Left lung (tissue), 4 donors: ENCODE measurements at regions not wholly inside any gene's neighbourhood (a gene's known extent, or its start where the extent isn't known, plus 50 kb on each side); places are given as distances from the start of the nearest gene placed in this dataset.

Source experiments
- ATAC-seq: fragments of 200-7000 bp; cut with Tn5 transposase; one replicate; pipeline ENCODE4 v1.9.1; 2020; ENCODE audit warnings: moderate library complexity
- DNase-seq, 4 donors: peaks; one replicate each; pipeline ENCODE4 v3.0.0-alpha.2; 2013 to 2020
- H3K27ac ChIP-seq, 2 donors: fragments of 200-600 bp; sonication (generic) in 1 of 2; one replicate each; pipeline versions ENCODE4 v1.5.0 to v1.8.0; 2020 to 2021
- H3K27me3 ChIP-seq, 2 donors: fragments of 200-600 bp; sonication (generic) in 1 of 2; one replicate each; pipeline versions ENCODE4 v1.5.0 to v1.8.0; 2020 to 2021
- H3K36me3 ChIP-seq, 2 donors: fragments of 200-600 bp; sonication (generic) in 1 of 2; one replicate each; pipeline versions ENCODE4 v1.5.0 to v1.8.0; 2020 to 2021
- H3K4me1 ChIP-seq, 2 donors: fragments of 200-600 bp; one replicate each; pipeline ENCODE4 v1.8.0; 2021
- H3K4me3 ChIP-seq, 2 donors: fragments of 200-600 bp; sonication (generic) in 1 of 2; one replicate each; pipeline versions ENCODE4 v1.5.0 to v1.8.0; 2020 to 2021; ENCODE audit warnings: mild to moderate bottlenecking in 1 of 2
- H3K9me3 ChIP-seq, 2 donors: fragments of 200-600 bp; sonication (generic) in 1 of 2; one replicate each; pipeline versions ENCODE4 v1.5.0 to v1.8.0; 2020 to 2021
- CTCF ChIP-seq, 2 donors: fragments of 200-600 bp; sonication (generic) in 1 of 2; IDR thresholded peaks; one replicate each; pipeline versions ENCODE4 v1.5.0 to v1.8.0; 2021; ENCODE audit warnings: antibody characterized with exemption in 2 of 2
- intact Hi-C, 2 donors: fragments of 100-400 bp; cut with DNase I; formaldehyde crosslinking; loops; one replicate each; pipeline versions ENCODE4 v1.11.2 to v1.14.2; 2022
- donor health status: DM: no; HTN: yes; CAD: no.
- donor health status: DM: no; HTN: no; CAD: no.

GRCh38 chr1:38746941-38747600, 112.5 kb downstream of the RRAGC start:
- no peak overlapping the region for H3K27ac ChIP-seq
- H3K27me3 ChIP-seq = peaks cover 0 to 5% of the 10 kb centered on the region in 2 donors
- DNase-seq (peak in 1 of 4 donors; percentile 32), ATAC-seq (no peak)
- H3K9me3 ChIP-seq = no peaks in the 10 kb centered on the region
- TF ChIP-seq CTCF (IDR thresholded peaks at IDR 0.05) = no peak
- intact Hi-C loops = no loop called here
- H3K4me1 ChIP-seq = no peaks in the 10 kb centered on the region
- no peak overlapping the region for H3K4me3 ChIP-seq
- no peaks in the 10 kb centered on the region for H3K36me3 ChIP-seq

- DNase-seq = peak in 1 of 4 donors; percentile 30
Observed at GRCh38 chr1:38746402-38746935, 113.1 kb downstream of the RRAGC start.

GRCh38 chr1:38745476-38746401, 113.8 kb downstream of the RRAGC start:
- TF ChIP-seq CTCF (IDR thresholded peaks at IDR 0.05) = no peak
- Histone ChIP-seq H3K27ac (no peak overlapping the region), H3K4me3 (no peak overlapping the region), H3K36me3 (no peaks in the 10 kb centered on the region), H3K4me1 (no peaks in the 10 kb centered on the region), H3K9me3 (no peaks in the 10 kb centered on the region), H3K27me3 (no peaks in the 10 kb centered on the region)
- ATAC-seq (no peak), DNase-seq (no peak)
- intact Hi-C loops = no loop called here

More at GRCh38 chr1:38746402-38746935, 113.1 kb downstream of the RRAGC start:
- no peak overlapping the region for H3K4me3 ChIP-seq
- no peak for ATAC-seq
- intact Hi-C loops = no loop called here
- TF ChIP-seq CTCF (IDR thresholded peaks at IDR 0.05) = no peak
- no peaks in the 10 kb centered on the region for H3K4me1 ChIP-seq
- no peaks in the 10 kb centered on the region for H3K36me3 ChIP-seq
- no peaks in the 10 kb centered on the region for H3K27me3 ChIP-seq
- no peak overlapping the region for H3K27ac ChIP-seq
- H3K9me3 ChIP-seq = no peaks in the 10 kb centered on the region

GRCh38 chr1:38744452-38745350, 114.9 kb downstream of the RRAGC start:
- no peak for TF ChIP-seq CTCF (IDR thresholded peaks at IDR 0.05)
- Histone ChIP-seq H3K27ac (no peak overlapping the region), H3K27me3 (no peaks in the 10 kb centered on the region), H3K4me3 (no peak overlapping the region), H3K4me1 (no peaks in the 10 kb centered on the region), H3K36me3 (no peaks in the 10 kb centered on the region), H3K9me3 (no peaks in the 10 kb centered on the region)
- no peak for DNase-seq
- ATAC-seq = no peak
- intact Hi-C loops = no loop called here
